Muscle layer of colon (tissue), 2 donors: ENCODE measurements at regions not wholly inside any gene's neighbourhood (a gene's known extent, or its start where the extent isn't known, plus 50 kb on each side); places are given as distances from the start of the nearest gene placed in this dataset.

ENCODE experiments used
- H3K27ac ChIP-seq: one replicate; pipeline ENCODE4 v1.7.0; 2013; ENCODE audit warnings: low read depth, mild to moderate bottlenecking, low read length, moderate library complexity
- H3K27me3 ChIP-seq, 2 donors: one replicate each; pipeline ENCODE4 v1.7.0; 2013; ENCODE audit warnings: low read length in 2 of 2, mild to moderate bottlenecking in 2 of 2; ENCODE audit not compliant: insufficient read depth in 2 of 2, control insufficient read depth in 1 of 2
- H3K36me3 ChIP-seq: one replicate; pipeline ENCODE4 v1.7.0; 2013; ENCODE audit warnings: mild to moderate bottlenecking, low read length; ENCODE audit not compliant: insufficient read depth
- H3K4me1 ChIP-seq: one replicate; pipeline ENCODE4 v1.7.0; 2013; ENCODE audit warnings: mild to moderate bottlenecking, low read length; ENCODE audit not compliant: insufficient read depth
- H3K4me3 ChIP-seq, 2 donors: one replicate each; pipeline ENCODE4 v1.7.0; 2013; ENCODE audit warnings: low read length in 2 of 2, low read depth in 1 of 2, mild to moderate bottlenecking in 1 of 2, moderate library complexity in 1 of 2
- H3K9ac ChIP-seq: one replicate; pipeline ENCODE4 v1.7.0; 2013; ENCODE audit warnings: low read length
- H3K9me3 ChIP-seq: one replicate; pipeline ENCODE4 v1.7.0; 2013; ENCODE audit warnings: mild to moderate bottlenecking, low read length
- donor health status: abdominal sarcoma.
- donor health status: Adenocarcinoma of cecum.

DNA sequence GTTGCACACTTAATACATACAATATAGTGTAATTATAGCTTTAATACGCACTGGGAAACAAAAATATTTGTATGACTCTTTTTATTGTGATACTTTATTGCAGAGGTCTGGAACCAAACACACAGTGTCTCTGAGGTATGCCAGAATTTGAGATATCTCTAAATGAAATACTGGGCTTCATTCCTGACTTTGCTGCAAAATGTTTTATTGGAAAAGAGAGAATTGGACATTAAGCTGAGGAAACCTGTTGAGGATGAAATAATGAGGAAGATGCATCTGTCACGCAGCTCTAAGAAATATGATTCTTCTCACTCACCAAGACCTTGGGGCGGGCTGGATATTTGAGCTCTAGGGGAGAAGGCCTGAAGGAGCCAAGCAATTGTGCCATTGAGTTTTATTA lies 242.1 kb downstream of the CPE start:
- Histone ChIP-seq H3K27ac (no peak overlapping the region), H3K4me3 (no peak overlapping the region), H3K36me3 (no peaks in the 10 kb centered on the region)

DNA sequence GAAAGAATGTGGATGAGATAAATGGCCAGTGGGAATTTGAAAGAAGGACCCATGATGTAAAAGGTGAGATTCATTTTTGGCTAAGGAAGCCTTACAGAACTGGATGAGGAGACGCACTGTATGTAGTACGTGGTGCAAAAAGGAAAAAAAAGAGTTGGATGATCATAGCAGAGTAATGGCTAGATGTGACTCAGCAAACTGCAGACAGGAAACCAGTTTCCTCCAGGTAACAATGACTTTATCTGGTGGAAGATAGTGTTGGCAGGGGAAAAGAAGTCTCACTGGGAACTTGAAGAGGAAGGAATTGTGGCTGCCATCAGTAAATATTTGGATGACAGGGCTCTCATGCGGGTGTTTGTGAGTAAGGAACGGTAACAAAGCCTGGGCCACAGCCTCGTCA lies 243.2 kb downstream of the CPE start:
- Histone ChIP-seq H3K4me1 (no peaks in the 10 kb centered on the region), H3K9ac (no peak overlapping the region), H3K27me3 (no peaks in the 10 kb centered on the region), H3K9me3 (no peaks in the 10 kb centered on the region), H3K4me3 (no peak overlapping the region), H3K36me3 (no peaks in the 10 kb centered on the region), H3K27ac (no peak overlapping the region)

More for the DNA sequence above, 242.1 kb downstream of the CPE start:
- no peaks in the 10 kb centered on the region for H3K9me3 ChIP-seq
- no peak overlapping the region for H3K9ac ChIP-seq
- no peaks in the 10 kb centered on the region for H3K27me3 ChIP-seq
- H3K4me1 ChIP-seq = no peaks in the 10 kb centered on the region

DNA sequence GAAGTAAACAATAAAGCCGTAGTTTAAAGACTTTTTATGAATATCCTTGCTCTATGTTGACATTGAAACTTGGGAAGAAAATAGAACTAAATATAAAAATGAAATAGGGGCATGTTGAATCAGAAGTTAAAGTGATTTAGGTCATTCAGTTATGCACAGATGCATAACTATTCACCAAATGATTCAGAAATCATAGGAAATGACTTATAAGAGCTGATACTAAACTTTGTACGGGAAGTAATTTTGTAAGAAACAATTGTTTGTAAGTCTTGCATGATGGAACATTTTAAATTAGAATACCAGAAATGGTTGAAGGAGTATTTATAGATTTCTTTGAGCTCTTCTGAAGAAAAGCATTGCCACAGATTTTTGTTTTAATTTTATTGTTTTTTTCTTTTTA lies 246.5 kb downstream of the CPE start:
- Histone ChIP-seq H3K27ac (no peak overlapping the region), H3K4me1 (no peaks in the 10 kb centered on the region), H3K27me3 (no peaks in the 10 kb centered on the region), H3K9ac (no peak overlapping the region), H3K4me3 (no peak overlapping the region), H3K36me3 (no peaks in the 10 kb centered on the region), H3K9me3 (no peaks in the 10 kb centered on the region)

DNA sequence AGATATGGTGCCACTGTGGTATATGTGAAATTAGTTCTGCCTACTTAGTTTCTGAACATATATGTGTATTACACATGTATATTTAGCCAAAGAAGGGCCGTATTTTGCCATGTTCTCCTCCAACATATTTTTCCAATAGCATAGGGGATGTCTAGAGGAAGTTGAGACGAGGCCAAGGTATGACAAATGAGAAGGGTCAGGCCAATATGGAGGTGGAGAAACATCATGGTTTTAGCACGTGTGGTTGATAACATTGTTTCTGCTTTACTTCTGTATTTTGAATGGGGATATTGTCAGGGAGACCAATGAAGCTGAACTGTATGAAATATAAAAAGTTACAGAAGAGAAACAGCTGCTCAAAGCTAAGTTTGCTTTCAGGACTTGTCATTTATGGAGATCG lies 246.7 kb upstream of the TLL1 start:
- Histone ChIP-seq H3K9me3 (no peaks in the 10 kb centered on the region), H3K4me1 (no peaks in the 10 kb centered on the region), H3K9ac (no peak overlapping the region), H3K27ac (no peak overlapping the region), H3K36me3 (no peaks in the 10 kb centered on the region), H3K4me3 (no peak overlapping the region), H3K27me3 (no peaks in the 10 kb centered on the region)

DNA sequence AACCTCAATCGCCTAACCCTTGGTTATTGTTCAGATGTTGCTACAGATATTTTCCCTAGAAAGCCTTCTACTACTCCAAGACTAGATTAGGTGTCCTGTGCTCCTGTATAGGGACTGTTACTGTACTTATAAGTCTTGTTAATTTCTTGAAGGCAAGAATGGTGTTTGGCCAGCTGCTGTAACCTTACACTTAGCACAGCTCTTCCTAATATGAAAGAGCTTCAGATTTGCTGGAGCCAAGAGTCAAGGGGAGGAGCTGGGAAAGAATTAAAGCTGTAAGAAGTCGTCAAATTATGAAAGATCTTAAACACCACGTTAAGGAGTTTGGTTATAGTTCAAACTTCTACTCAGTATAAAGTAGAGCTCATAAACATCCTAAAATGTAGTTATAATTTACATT lies 245.9 kb upstream of the TLL1 start:
- H3K9me3 ChIP-seq = no peaks in the 10 kb centered on the region
- H3K27ac ChIP-seq = no peak overlapping the region
- H3K4me3 ChIP-seq = no peak overlapping the region
- H3K36me3 ChIP-seq = no peaks in the 10 kb centered on the region
- no peak overlapping the region for H3K9ac ChIP-seq
- H3K27me3 ChIP-seq = no peaks in the 10 kb centered on the region
- peaks cover 5% of the 10 kb centered on the region for H3K4me1 ChIP-seq

GRCh38 chr4:165627548-165627947 lies 245.5 kb upstream of the TLL1 start:
- no peak overlapping the region for H3K9ac ChIP-seq
- peaks cover 5% of the 10 kb centered on the region for H3K4me1 ChIP-seq
- no peaks in the 10 kb centered on the region for H3K9me3 ChIP-seq
- H3K4me3 ChIP-seq = no peak overlapping the region
- no peak overlapping the region for H3K27ac ChIP-seq
- H3K27me3 ChIP-seq = no peaks in the 10 kb centered on the region
- H3K36me3 ChIP-seq = no peaks in the 10 kb centered on the region

GRCh38 chr4:165628572-165628971 lies 244.5 kb upstream of the TLL1 start:
- H3K27me3 ChIP-seq = no peaks in the 10 kb centered on the region
- no peak overlapping the region for H3K9ac ChIP-seq
- H3K27ac ChIP-seq = no peak overlapping the region
- H3K4me1 ChIP-seq = peaks cover 5% of the 10 kb centered on the region
- H3K4me3 ChIP-seq = no peak overlapping the region
- H3K36me3 ChIP-seq = no peaks in the 10 kb centered on the region
- H3K9me3 ChIP-seq = no peaks in the 10 kb centered on the region

- peaks cover 5% of the 10 kb centered on the region for H3K4me1 ChIP-seq
- H3K9ac ChIP-seq = no peak overlapping the region
- H3K4me3 ChIP-seq = no peak overlapping the region
- H3K9me3 ChIP-seq = no peaks in the 10 kb centered on the region
- no peaks in the 10 kb centered on the region for H3K36me3 ChIP-seq
- H3K27ac ChIP-seq = no peak overlapping the region
- H3K27me3 ChIP-seq = no peaks in the 10 kb centered on the region
These were observed 242.4 kb upstream of the TLL1 start for GRCh38 chr4:165630671-165631070.

GRCh38 chr4:165631208-165631894 lies 241.7 kb upstream of the TLL1 start:
- no peaks in the 10 kb centered on the region for H3K9me3 ChIP-seq
- H3K27me3 ChIP-seq = no peaks in the 10 kb centered on the region
- H3K36me3 ChIP-seq = no peaks in the 10 kb centered on the region
- H3K4me3 ChIP-seq = no peak overlapping the region
- no peak overlapping the region for H3K27ac ChIP-seq
- H3K4me1 ChIP-seq = peaks cover 5% of the 10 kb centered on the region
- no peak overlapping the region for H3K9ac ChIP-seq

- no peaks in the 10 kb centered on the region for H3K9me3 ChIP-seq
- H3K27me3 ChIP-seq = no peaks in the 10 kb centered on the region
- no peak overlapping the region for H3K27ac ChIP-seq
- no peaks in the 10 kb centered on the region for H3K36me3 ChIP-seq
- H3K9ac ChIP-seq = no peak overlapping the region
- no peak overlapping the region for H3K4me3 ChIP-seq
- peaks cover 5% of the 10 kb centered on the region for H3K4me1 ChIP-seq
These were observed 241.1 kb upstream of the TLL1 start for GRCh38 chr4:165631912-165632311.

- Histone ChIP-seq H3K36me3 (no peaks in the 10 kb centered on the region), H3K4me3 (no peak overlapping the region), H3K27ac (no peak overlapping the region), H3K9ac (no peak overlapping the region), H3K27me3 (no peaks in the 10 kb centered on the region), H3K4me1 (peaks cover 5% of the 10 kb centered on the region), H3K9me3 (no peaks in the 10 kb centered on the region)
These were observed 238.3 kb upstream of the TLL1 start for GRCh38 chr4:165634766-165635165.

DNA sequence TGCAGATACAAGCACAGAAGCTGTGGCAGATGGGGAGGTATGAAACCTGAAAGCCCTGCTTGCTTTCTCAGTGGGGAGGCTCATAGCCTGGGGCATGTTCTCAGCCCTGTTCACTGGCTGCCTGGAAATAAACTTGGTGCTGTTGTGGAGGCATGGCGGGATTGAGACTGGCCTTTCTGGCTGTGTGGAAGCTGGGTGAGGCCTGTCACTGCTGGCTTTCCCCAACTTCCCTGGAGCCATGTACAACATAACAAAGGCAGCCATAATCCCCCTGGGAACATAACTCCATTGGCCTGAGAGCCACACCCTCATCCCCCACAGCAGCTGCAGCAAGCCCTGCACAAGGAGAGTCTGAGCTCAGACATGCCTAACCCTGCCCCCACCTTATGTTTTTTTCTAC lies 237.7 kb upstream of the TLL1 start:
- Histone ChIP-seq H3K9me3 (no peaks in the 10 kb centered on the region), H3K4me1 (peaks cover 5% of the 10 kb centered on the region), H3K36me3 (no peaks in the 10 kb centered on the region), H3K27me3 (no peaks in the 10 kb centered on the region), H3K27ac (no peak overlapping the region), H3K9ac (no peak overlapping the region), H3K4me3 (no peak overlapping the region)
